ENCODE measurements at regions not wholly inside any gene's neighbourhood (a gene's known extent, or its start where the extent isn't known, plus 50 kb on each side); places are given as distances from the start of the nearest gene placed in this dataset.

DNA sequence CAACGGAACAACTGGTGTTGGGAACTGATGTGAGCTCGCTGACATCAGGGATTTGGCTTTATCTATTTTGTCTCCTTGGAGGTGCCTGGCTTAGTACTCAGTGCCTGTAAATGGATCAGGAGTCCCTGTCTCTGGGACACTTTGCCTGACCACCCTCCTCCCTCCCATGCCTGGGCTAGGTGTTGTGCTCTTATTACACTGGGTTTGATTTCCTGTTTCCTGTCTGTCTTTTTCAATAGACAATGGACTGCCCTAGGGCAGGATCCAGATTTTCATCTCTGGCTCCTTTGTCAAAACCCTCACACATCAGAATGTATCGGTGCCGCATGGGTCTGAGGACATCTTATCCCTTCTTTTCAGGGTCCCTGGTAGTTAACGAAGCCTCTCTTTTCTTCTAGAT lies 223.6 kb upstream of the ASIC2 start:
- DNase-seq, result no peak

DNA sequence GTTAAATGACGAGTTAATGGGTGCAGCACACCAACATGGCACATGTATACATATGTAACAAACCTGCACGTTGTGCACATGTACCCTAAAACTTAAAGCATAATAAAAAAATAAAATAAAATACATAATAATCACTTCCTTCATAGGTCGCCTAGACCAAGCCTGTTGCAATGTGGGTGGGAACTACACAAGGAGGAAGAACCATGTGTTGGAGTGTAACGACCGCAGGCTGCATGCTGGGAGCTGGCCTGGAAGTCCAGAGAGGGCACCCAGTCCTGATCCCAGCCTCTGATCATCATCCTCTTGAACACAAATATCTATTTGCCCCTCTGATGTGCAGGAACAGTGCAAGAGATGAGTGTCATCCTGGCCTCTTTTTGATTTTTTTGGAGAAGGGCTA lies 224.7 kb upstream of the ASIC2 start:
- DNase-seq, result no peak

DNA sequence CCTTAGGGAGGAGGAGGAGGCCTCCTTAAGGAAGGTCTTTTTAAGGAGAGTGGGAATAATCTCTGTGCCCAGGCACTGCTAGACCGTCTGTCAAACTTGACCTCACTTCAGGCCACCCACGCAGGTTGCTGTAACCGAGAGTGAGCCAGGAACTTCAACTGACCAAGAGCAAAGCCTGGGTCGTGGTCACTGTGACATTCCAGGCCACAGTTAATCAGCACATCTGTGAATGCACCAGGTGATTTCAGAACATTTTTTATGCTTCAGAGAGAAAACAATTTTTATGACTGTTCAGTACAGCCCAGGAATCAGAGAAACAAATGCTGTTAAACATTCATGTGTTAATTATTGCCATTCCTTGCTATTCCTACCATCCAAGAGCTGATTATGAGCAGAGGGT lies 226.6 kb upstream of the ASIC2 start:
- no peak for DNase-seq

DNA sequence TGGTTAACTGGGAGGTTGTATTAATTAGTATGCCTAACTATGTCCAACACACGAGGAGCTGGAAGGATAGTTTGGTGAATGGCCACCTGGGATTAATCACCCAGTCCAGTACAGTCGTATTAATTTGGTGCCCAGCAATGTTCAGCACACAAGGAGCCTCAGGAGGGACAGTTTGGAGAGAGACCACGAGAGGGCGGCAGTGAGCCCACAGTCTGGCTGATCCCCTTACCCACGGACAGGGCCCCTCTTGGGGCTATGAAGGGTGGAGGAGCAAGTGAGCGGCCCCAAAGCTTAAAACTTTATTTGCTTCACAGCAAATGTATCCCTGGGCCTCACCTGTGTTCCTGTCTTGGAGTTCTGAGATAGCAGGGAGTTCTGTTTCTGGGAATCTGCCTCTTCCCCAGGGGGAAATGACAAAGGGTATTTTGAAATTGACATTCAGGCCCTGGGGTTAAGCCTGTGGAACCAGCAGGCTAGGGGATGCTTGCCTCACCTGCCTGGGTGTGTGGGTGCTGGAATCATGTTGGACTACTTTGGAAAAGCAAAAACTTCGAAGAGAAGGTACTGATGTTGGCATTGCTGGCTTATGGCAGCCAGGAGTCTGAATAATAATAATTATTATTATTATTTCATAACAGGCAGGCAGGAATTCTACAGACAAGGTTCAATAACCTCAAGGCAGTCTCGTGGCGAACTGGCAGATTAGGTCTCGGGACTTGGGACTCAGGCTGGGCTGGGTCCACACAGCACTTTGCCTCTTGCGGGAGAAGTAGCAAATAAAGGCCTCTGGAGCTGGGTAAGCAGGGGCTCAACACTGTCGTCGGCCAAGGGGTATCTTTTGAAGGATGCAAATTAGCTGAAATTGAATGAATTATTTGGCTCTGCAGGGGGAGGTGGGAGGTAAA lies 227.6 kb upstream of the ASIC2 start:
- peak; percentile 4 for DNase-seq

DNA sequence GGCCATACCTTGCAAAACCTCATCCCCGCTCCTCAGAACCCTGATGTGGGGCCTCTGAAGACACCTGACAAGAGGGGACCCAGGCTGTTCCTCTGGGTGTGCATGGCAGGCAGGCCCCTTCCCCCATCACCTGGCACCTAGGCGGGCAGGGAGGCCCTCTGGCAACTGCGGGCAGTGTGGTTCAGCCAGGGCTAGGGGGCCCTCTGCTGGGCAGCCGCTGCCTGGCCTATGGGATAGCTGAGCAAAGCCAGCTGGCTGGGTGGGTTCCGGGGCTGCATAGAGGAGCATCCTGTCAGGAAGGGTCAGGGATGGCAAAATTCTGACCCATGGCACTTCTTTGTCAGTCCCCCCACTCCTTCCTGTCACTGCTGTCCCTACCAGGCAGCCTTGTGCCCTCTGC lies 228.7 kb upstream of the ASIC2 start:
- no peak for DNase-seq

DNA sequence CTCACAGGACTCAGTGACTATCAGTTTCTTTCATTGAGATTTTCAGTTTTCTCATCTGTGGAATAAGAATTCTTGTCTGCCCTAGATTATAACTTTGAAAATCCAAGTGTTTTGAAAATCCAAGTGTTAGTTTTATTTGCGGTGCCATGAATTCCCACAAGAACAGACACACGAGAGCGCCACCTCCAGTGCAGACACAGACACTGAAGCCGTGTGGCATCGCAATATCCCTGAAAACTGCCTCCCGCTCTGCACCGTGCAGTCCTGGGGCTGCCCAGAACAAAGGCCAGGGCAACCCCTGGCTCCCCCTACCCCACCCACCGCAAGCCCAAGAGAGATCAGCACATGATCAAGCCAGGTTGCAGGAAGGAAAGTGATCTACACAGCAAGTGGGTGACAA lies 229.5 kb upstream of the ASIC2 start:
- DNase-seq, result no peak

DNA sequence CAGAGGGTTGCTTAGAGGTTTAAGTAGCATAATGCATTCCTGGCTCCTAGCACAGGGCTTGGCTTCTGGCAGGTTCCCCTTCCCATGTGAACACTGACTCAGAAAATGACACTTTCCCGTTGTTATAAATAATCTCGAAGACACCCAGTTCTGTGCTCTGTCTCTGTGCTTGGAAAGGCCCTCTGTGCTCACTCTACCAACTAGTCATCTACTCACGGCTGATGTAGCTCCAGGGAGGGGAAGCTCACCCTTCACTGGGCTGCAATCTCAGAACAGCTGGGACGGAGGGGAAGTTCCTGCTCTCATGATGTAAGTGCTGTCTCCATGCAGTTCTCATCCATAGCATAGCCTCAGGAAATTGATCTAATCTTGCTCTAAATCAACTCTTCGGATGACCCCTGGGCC lies 230.5 kb upstream of the ASIC2 start:
- no peak for DNase-seq

DNA sequence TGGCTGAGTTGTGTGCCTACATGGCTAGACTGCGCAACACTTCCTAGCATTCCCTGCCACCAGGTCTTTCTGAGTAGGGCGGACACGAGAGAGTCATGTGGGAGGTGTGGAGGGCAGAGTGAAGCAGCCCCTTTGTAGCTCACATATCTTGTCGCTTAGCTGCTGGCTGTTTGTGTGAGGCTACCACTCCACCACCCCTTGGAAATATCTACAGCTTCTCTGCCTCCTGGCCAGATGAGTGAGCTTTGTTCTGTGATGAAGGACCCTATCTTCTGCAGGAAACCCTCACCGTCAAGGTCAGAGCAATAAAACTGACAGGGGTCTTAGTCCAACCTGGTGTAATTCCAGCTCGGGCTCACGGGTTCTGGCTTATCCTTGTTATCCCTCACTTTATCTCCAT lies 232.1 kb upstream of the ASIC2 start:
- no peak for DNase-seq

DNA sequence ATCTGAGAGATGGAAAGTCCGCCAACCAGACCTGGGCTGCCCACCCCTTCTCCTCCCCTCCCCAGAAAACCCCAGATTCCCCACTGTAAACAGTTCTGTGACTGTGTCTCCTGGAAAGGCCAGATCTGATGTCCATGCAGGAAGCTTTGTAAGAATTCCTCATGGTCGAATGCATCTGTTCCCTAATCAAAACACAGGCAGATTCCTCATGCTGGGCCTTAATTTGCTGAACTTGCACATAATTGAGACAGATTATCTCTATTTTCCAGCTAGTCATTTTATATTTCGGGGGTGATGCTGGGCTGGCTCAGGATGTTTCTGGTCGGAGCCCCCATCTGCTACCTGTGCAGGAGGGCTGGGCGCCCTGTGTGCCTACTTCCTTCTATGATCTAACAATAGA lies 233.6 kb upstream of the ASIC2 start:
- no peak for DNase-seq

DNA sequence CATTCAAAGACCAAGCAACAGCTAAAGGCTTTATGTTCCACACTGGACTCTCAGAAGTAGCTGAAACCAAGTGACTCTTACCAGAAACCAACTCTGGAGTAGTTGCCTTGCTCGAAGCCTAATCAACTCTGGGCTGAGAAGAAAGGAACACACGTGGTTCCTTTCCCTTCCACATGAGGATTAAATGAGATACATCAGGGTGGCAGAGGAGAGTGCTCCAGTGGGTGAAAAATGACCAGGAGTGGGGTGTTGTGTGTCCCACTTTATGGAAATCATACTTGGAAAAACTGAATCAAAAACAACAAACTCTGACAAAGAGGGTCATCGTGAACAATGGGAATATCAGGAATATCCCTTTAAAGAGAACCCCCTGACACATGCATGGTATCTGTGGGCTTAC lies 234.2 kb upstream of the ASIC2 start:
- no peak for DNase-seq

DNA sequence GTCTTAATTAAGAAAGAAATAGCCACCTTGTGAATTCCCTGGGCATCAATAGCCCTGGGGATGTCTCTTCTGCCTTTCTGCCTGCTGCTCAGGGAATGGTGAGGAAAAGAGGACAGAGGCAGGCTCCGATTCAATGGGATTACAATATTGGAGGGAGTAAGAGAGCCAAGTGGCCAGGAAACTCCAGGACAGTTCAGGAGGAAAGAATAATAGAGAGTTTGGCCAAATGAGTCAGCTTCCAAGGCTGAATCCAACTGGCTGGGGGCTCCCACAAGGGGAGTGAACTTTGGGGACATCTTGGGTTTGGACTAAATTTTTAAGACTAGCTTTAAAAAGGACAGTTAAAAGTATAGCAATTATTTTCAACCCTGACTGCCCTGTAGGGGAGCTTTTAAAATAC lies 235.8 kb upstream of the ASIC2 start:
- no peak for DNase-seq

DNA sequence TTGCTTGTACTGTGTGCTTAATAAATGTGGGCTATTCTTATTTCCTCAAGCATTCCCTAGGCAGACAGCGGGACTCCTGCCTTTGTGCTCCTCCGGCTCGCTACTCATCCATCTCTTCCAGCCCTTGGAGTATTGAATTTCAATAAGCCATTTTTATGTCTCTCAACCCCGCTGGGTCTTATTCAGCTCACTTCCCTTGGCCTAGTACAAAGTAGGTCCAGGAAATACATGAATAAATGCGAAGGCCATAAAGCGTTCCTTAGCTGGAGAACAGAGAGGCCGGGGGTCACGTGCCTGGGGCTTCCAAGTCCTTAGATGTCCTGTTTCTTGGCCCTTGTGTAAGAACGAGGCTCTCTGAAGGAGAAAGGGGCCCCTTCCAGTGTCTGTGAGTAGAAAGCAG lies 236.7 kb upstream of the ASIC2 start:
- no peak for DNase-seq

DNA sequence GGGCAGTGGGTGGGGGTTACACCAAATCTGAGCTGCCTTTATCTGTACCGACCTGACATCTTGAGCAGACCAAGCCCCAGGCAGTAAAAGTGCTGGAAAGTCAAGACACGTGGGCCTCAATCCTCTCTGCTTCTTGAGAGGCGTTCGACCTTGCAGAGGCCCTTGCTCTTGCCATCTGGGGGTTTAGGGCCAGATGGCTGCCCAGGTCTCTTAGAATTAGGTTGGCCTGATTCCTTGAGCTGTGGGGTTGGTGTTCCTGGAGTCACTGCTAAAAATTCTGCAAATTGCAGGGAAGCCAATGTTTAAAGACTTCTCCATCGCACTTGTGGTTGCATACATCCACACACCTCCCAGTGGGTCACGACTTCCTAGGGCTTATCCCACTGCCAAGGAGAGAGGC lies 238.2 kb upstream of the ASIC2 start:
- DNase-seq, result no peak

DNA sequence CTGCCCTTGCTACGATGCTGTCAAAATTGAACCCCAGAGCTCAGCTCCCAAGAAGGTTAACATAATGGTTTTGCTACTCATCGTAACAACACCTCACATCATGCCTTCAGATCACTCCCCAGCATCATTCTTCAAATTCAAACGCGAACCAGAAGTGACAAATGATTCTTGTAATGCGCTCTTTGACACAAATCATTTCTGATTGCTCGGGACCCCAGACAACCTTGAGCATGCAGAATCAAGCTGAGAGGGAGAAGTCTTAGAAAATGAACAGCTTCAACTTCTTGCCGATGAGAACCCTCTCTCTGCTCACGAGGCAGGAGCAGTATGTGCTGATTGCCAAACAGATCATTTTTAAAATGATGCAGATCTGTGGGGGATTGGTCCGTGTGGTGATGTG lies 241.0 kb upstream of the ASIC2 start:
- DNase-seq, result no peak

DNA sequence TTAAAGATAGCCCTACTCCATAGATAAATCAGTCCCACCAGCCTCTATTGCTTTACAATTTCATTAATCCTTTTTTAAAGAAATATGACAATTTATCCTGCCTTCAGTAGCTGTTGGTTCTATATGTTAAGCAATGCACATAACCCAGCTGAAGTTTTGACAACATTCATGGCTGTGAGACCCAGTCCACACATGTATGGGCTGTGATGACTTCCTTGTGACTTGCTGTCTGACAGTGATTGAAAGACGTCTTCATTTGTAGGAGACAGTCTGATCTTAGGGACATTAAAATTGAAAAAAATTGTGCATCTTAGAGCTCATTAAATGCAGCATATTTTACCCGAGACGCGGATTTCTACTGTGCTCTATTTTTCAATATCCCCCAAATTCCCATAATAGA lies 252.0 kb upstream of the ASIC2 start:
- no peak for DNase-seq

DNA sequence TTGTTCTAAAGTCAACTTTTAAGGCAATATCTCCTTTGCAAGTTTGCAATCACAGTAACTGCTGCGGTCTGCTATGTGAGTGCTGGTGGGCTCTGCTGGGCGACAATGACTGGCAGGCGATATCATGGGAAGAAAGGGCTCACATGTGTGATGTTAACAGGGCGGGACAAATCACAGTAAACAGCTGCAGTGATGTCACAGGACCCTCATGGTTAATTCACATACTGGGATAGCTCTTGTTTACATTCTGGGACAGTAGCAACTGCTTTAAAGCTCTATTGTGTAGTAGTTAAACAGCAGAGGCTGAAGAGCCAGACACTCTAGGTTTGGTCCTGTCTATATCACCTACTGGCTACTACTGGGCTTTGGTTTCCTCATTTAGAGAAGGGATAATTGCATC lies 257.2 kb upstream of the ASIC2 start:
- DNase-seq, result no peak

DNA sequence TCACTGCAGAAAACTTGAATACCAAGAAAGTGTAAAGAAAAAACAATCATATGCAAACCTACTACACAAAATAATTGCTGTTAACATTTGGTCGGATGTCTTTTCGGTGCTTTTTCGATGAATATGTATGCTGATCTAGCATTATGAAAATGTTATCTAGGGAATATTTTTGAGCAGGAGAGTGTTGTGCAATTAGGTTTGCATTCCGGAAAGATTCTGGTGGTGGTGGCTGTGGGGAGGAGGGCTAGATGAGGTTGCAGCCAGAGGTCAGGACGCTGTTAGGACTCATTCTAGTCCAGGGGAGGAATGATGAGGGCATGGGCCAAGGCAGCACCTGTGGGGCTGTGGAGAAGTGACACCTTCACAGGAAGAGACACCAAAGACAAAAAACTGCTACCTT lies 258.0 kb upstream of the ASIC2 start:
- DNase-seq, result no peak

DNA sequence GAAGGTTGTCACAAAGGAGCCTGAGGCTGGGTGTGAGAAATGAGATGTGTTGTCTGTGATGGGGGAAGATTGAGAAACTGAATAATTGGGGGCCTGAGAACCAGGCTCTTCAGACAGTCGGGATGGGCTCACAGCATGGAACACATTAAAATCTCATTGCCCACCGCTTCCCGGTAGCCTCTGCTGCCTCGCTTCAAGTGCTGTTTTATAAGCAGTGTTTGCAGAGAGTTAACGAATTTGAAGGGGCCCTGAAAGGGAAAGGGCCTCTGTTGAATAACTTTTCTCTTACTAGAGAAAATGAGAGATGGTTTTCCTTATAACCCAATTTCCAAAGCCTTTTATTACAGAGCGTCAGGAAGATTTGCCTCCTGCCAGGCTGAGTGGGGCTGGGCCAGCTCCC lies 258.8 kb upstream of the ASIC2 start:
- no peak for DNase-seq

DNA sequence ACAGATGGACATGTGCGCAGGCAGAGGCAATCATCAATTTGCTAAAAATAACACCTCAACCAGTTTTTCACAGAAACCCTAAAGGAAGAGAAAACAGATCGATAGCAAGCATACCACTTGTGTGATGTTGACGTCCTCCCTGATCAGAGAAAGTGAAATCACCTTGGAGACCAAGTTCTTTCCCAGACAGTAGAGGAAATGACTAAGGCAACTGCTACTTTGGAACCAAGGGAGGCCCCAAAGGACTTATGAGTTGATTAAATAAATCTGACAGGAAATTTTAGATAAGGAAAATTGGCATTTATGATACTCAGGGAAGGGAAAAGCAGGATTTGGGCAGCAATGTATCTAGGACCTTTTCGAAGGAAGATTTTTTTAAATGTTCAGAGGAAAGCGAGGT lies 267.1 kb upstream of the ASIC2 start:
- no peak for DNase-seq

DNA sequence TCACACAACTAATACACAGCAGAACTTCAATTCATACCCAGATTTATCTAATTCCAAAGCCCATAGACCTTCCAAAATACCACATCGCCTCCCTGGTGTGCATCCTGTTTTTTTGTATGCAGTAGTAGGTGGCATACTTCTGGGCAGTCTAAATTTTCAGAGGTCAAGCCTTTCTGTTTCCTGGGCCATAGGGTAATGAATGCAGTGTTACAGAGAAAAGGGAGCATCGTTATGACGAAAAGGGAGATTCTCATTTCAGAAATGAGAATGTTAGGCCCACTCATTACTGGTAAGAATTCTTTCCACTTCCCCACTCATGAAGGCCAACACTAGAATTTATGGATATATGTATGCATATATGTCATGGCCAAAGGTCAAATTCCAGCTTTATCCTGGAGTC lies 267.8 kb upstream of the ASIC2 start:
- DNase-seq, result no peak

DNA sequence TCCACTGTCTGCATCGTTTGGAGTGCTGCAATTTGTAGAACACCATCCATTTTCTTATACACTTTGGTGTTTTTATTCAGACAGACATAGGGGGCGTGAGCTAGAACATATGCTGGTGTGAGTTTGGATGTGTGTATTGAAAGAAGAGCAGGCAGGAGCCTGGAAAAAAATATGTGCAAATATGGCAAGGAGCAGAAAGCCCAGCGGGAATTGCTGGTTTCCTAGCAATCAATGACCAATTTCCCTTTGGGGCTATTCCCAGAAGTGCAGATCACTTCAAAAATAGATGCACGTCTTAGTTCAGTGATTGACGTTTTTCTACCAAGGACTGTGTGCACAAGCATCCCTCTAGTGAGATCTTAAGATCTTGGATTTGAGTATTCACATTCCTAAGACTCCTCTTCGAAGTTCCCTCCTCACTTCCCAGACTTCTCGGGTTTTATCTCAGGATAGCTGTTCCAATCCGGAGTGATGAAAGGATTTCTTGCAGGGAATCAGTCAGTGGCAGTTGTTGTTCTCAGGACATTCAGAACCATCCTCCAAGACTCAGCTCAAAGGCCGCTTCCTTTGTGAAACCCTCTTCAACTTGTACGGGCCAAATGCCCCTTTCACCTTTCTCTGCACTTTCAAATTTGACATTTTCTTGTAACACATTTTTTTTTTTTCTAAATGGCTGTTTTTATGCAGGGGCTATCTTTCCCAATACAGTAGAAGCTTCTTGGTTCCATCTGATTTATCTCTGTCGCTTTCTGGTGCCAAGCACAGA lies 268.7 kb upstream of the ASIC2 start:
- no peak for DNase-seq

DNA sequence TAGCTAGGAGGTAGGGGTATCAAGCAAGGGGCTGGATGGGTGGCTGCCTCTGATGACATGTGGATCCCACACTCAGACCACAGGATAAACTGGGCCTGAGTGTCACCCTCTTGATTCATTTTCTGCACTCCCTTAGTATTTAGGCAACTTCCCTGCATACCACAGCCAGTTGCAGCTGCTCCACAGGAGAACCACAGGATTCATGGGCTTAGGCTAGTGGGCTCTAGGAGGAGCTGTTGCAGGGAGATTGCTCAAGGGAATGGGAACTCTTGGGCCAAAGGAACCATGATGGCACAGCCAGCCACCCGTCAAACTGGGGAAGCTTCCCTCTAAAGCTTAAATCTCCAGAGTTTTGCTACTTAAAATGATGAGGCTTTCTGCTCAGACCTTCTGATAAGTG lies 269.7 kb upstream of the ASIC2 start:
- DNase-seq, result no peak

DNA sequence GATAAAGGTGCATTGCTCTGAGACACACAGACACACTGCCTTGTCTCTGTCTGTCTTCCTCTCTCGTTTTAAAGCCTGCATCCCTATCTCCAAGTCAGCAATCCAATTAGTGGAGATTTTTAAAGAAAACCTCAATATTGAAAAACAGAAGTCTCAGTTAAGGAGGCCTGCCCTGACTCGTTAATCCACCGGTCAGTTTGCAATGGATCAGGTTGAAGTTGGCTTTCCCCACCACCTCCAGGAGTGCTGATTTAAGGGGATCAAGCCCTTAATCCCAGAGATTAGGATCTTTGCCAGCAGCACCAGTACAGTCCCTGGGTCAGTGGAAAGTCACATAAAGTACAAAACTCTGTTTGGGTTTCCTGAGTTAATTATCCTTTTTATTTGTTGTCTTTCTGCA lies 271.1 kb upstream of the ASIC2 start:
- no peak for DNase-seq

DNA sequence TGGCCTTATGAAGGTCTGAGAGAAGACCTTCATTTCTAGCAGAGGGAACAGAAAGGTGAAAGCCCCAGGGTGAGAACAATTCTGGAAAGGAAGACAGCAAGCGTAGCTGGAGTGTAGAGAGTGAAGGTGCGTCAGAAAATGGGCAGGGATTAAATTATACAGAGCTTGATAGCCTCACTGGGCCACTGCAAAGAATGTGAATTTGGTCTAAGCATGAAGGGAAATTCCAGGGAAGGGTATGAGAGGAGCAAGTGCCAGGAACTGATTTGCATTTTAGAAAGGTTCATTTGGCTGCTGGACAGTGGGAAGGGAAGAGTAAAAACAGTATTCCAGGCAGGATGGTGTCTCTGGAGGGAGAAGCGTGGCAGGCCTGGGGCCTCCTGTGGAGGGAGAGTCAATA lies 274.1 kb upstream of the ASIC2 start:
- DNase-seq, result no peak

DNA sequence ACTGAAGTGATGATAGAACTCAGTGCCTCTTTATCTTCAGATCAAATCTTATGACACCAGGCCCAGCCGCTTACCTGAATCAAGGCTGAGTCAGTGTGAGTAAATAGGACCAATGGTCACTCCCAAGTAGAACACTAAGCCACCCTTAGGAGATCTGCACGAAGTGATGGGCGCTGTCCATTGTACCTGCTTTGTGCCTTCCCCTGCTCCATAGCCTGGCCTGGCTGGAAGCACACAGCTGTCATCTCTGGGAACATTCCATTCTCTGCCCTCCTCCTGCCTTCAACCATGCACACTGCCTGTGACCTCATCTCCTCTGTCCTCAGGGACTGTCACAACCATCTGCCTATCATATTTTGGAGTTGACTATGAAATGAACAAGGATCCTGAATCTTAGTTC lies 279.5 kb upstream of the ASIC2 start:
- no peak for DNase-seq

All from DMS153 (cell line).